Keratinocyte (primary cell): ENCODE measurements at regions not wholly inside any gene's neighbourhood (a gene's known extent, or its start where the extent isn't known, plus 50 kb on each side); places are given as distances from the start of the nearest gene placed in this dataset.
A peak's percentile ranks its signal among the peaks of the same experiment; 100 is the strongest.

Source experiments
- DNase-seq: peaks from one replicate; pipeline ENCODE4 v3.0.0-alpha.2; 2011; ENCODE audit warnings: low read depth, missing footprints, low spot score
- FAIRE-seq: peaks from 2 replicates; lab custom pipeline; 2011; peaks lifted over from hg19 to GRCh38; lab: Jason Lieb, UNC
- H2AFZ ChIP-seq: 2 replicates; pipeline ENCODE4 v1.6.0; 2012; ENCODE audit warnings: low read length, control low read depth, inconsistent platforms; ENCODE audit not compliant: control insufficient read depth
- H3K27ac ChIP-seq: 2 replicates; pipeline ENCODE4 v1.5.1; 2011; ENCODE audit warnings: low read length; ENCODE audit not compliant: control insufficient read depth, insufficient read depth
- H3K27me3 ChIP-seq: 3 replicates; pipeline ENCODE4 v1.6.0; 2011; ENCODE audit warnings: low read length; ENCODE audit not compliant: control insufficient read depth, insufficient read depth; ENCODE audit errors: extremely low read depth
- H3K36me3 ChIP-seq, 2 experiments: 2 replicates in 1 of 2; 3 replicates in 1 of 2; pipeline ENCODE4 v1.5.1; 2011; ENCODE audit warnings: low read length in 2 of 2, mild to moderate bottlenecking in 1 of 2; ENCODE audit not compliant: control insufficient read depth in 2 of 2, insufficient read depth in 2 of 2; ENCODE audit errors: extremely low read depth in 1 of 2
- H3K4me1 ChIP-seq: 3 replicates; pipeline ENCODE4 v1.5.1; 2011; ENCODE audit warnings: low read length; ENCODE audit not compliant: control insufficient read depth, insufficient read depth; ENCODE audit errors: extremely low read depth
- H3K4me2 ChIP-seq: 3 replicates; pipeline ENCODE4 v1.6.0; 2011; ENCODE audit warnings: low read depth, low read length; ENCODE audit not compliant: control insufficient read depth, insufficient read depth; ENCODE audit errors: extremely low read depth
- H3K4me3 ChIP-seq, 3 experiments: fragments of 200-600 bp in 1 of 3; sonication (generic) in 1 of 3; 2 replicates in 2 of 3; 3 replicates in 1 of 3; pipeline ENCODE4 v1.5.1; 2011 to 2016; ENCODE audit warnings: low read length in 3 of 3, mild to moderate bottlenecking in 3 of 3, control low read depth in 2 of 3, inconsistent platforms in 1 of 3, low read depth in 1 of 3, mixed read lengths in 1 of 3, mixed run types in 1 of 3, moderate library complexity in 1 of 3; ENCODE audit not compliant: control insufficient read depth in 2 of 3, insufficient read depth in 2 of 3; ENCODE audit errors: extremely low read depth in 1 of 3
- H3K79me2 ChIP-seq: 2 replicates; pipeline ENCODE4 v1.6.0; 2012; ENCODE audit warnings: low read length; ENCODE audit not compliant: control insufficient read depth, insufficient read depth
- H3K9ac ChIP-seq: 3 replicates; pipeline ENCODE4 v1.6.0; 2011; ENCODE audit warnings: low read length; ENCODE audit not compliant: control insufficient read depth, insufficient read depth; ENCODE audit errors: extremely low read depth
- H3K9me1 ChIP-seq: 3 replicates; pipeline ENCODE4 v1.6.0; 2011; ENCODE audit warnings: low read length; ENCODE audit not compliant: control insufficient read depth, insufficient read depth; ENCODE audit errors: extremely low read depth
- H3K9me3 ChIP-seq: 2 replicates; pipeline ENCODE4 v1.5.1; 2012; ENCODE audit warnings: low read depth, low read length; ENCODE audit not compliant: control insufficient read depth
- H4K20me1 ChIP-seq: 3 replicates; pipeline ENCODE4 v1.6.0; 2011; ENCODE audit warnings: low read length; ENCODE audit not compliant: control insufficient read depth, insufficient read depth; ENCODE audit errors: extremely low read depth
- EZH2 ChIP-seq: IDR thresholded peaks from one replicate; pipeline ENCODE4 v1.6.1; 2012; ENCODE audit warnings: inconsistent platforms, mild to moderate bottlenecking, low read length, moderate library complexity
- dilution Hi-C: fragments of 300-500 bp; cut with MboI; formaldehyde crosslinking; loops from one replicate; pipeline ENCODE4 v1.7.0; 2020; ENCODE audit warnings: low sequenced_read_pairs; ENCODE audit not compliant: extremely low pct_ligation_motif_present
- TF ChIP-seq, protein P1 (sequence below), 3 experiments: IDR thresholded peaks in 1 of 3; conservative IDR thresholded peaks in 1 of 3; optimal IDR thresholded peaks in 1 of 3; 2 replicates in 2 of 3; 3 replicates in 1 of 3; pipeline versions ENCODE3 to v1.5.1; 2011; ENCODE audit warnings: low read length in 3 of 3, mild to moderate bottlenecking in 3 of 3, moderate library complexity in 2 of 3, control low read depth in 1 of 3, inconsistent platforms in 1 of 3; ENCODE audit not compliant: insufficient read depth in 2 of 3; ENCODE audit errors: extremely low read depth in 1 of 3

DNA sequence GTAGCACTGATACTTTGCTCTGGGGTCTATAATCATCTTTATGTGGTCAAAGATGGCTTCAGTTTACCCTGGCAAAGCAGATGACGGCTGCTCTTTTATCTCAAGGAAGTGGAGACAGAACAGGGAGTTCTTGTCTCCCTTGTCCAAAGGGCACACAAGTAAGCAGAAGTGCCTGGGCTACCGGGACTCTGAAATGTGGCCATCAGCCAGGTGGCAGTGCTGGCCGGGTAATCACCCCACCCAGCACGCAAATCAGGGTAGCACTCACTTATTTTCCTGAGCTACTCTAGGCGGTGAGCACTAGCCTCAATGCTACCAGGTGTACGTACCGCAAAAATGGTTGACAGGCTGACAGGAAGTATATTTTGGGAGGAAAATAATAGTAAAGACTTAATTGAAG is 119.7 kb upstream of the ETAA1 start:
- H3K9me3 ChIP-seq = no peaks in the 10 kb centered on the region
- no peak overlapping the region for H3K9ac ChIP-seq
- H3K9me1 ChIP-seq = no peaks in the 10 kb centered on the region
- no peak overlapping the region for H3K27ac ChIP-seq
- no peaks in the 10 kb centered on the region for H3K36me3 ChIP-seq
- no peak overlapping the region for H3K4me3 ChIP-seq
- DNase-seq (no peak), FAIRE-seq (no peak)
- no peaks in the 10 kb centered on the region for H4K20me1 ChIP-seq
- H3K27me3 ChIP-seq = no peaks in the 10 kb centered on the region
- no peaks in the 10 kb centered on the region for H3K79me2 ChIP-seq
- H3K4me2 ChIP-seq = no peak overlapping the region
- no peak for TF ChIP-seq EZH2
- TF ChIP-seq, protein P1, sequence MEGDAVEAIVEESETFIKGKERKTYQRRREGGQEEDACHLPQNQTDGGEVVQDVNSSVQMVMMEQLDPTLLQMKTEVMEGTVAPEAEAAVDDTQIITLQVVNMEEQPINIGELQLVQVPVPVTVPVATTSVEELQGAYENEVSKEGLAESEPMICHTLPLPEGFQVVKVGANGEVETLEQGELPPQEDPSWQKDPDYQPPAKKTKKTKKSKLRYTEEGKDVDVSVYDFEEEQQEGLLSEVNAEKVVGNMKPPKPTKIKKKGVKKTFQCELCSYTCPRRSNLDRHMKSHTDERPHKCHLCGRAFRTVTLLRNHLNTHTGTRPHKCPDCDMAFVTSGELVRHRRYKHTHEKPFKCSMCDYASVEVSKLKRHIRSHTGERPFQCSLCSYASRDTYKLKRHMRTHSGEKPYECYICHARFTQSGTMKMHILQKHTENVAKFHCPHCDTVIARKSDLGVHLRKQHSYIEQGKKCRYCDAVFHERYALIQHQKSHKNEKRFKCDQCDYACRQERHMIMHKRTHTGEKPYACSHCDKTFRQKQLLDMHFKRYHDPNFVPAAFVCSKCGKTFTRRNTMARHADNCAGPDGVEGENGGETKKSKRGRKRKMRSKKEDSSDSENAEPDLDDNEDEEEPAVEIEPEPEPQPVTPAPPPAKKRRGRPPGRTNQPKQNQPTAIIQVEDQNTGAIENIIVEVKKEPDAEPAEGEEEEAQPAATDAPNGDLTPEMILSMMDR (optimal IDR thresholded peaks at IDR 0.05 in 1 of 3, IDR thresholded peaks at IDR 0.05 in 1 of 3, conservative IDR thresholded peaks at IDR 0.05 in 1 of 3; ENCODE audit: extremely low read depth in 1 of 3, insufficient read depth in 2 of 3, low read length in 3 of 3) = peak in 1 of 3 experiments; percentile 6
- H2AFZ ChIP-seq = no peak overlapping the region
- no peaks in the 10 kb centered on the region for H3K4me1 ChIP-seq
- dilution Hi-C loops = no loop called here

DNA sequence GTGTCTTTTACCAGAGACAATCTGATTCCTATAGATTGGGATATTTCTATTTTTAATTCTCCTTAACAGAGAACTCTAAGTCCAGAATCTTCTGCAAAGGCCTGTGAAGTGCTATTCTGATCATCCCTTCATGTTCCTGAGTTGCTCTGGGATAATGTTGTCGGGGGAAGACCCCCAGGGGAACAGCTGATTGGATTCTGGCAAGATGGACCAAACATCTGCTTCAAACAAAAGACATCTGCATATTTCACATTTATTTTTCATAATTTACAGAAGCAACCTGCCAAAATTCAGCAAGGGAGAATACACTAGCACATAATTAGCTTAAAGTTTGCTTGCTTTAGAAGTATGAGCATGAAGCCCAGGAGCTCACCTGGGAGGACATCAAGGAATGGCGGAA is 116.0 kb upstream of the ETAA1 start:
- H3K4me3 ChIP-seq = no peak overlapping the region
- no peaks in the 10 kb centered on the region for H3K79me2 ChIP-seq
- no peaks in the 10 kb centered on the region for H4K20me1 ChIP-seq
- TF ChIP-seq, protein P1 (optimal IDR thresholded peaks at IDR 0.05 in 1 of 3, IDR thresholded peaks at IDR 0.05 in 1 of 3, conservative IDR thresholded peaks at IDR 0.05 in 1 of 3; ENCODE audit: extremely low read depth in 1 of 3, insufficient read depth in 2 of 3, low read length in 3 of 3) = no peak
- no peak for TF ChIP-seq EZH2
- H3K4me1 ChIP-seq = no peaks in the 10 kb centered on the region
- no peak for DNase-seq
- no peak overlapping the region for H2AFZ ChIP-seq
- dilution Hi-C loops = no loop called here
- no peak overlapping the region for H3K4me2 ChIP-seq
- no peaks in the 10 kb centered on the region for H3K27me3 ChIP-seq
- H3K9ac ChIP-seq = no peak overlapping the region
- FAIRE-seq = no peak
- no peaks in the 10 kb centered on the region for H3K9me3 ChIP-seq
- H3K27ac ChIP-seq = no peak overlapping the region
- no peaks in the 10 kb centered on the region for H3K36me3 ChIP-seq
- H3K9me1 ChIP-seq = no peaks in the 10 kb centered on the region
